ENCODE measurements at regions not wholly inside any gene's neighbourhood (a gene's known extent, or its start where the extent isn't known, plus 50 kb on each side); places are given as distances from the start of the nearest gene placed in this dataset.

DNA sequence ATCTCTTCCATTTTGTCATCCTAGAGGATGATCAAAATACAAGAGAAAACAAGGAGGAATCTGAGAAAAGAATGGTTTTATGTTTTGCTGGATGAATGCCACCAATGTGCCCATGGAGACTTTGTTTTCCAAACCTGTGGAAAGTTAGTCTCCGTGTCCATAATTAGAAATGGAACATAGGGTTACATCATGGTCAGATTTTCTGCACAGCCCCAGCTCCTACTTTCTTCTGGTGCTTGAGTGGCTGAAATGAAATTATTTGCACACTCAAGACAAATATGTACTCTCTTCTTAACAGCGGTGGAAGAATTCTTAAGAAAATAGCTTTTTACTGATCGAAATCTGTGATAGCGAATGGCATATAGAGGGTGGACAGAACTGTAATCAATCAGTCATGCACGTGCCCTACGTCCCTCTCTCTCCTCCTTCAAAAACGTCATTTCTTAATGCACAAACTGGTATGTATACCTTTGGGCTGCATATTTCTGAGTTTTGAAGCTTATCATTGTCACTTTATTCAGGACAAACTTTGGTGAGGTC, 825.2 kb downstream of the AACS start:
- ChIA-PET POLR2A (interaction anchor here (1.0 kb wide), 1 partner anchor 189 kb away, joined by 3 read pairs; no protein-coding TSS in a partner anchor), CTCF (ENCODE audit: unreplicated experiment) (no interaction called here)
- Histone ChIP-seq H4K20me1 (ENCODE audit: insufficient read depth, low read length) (no peaks in the 10 kb centered on the region), H3K4me3 (ENCODE audit: low read depth, low read length, poor library complexity, severe bottlenecking) (no peak overlapping the region), H3K4me1 (ENCODE audit: insufficient read depth, low read length, poor library complexity, severe bottlenecking) (no peaks in the 10 kb centered on the region), H3K27ac (ENCODE audit: low read depth, low read length, poor library complexity, severe bottlenecking) (no peak overlapping the region), H3K9me3 (ENCODE audit: low read length) (no peaks in the 10 kb centered on the region), H3K4me2 (ENCODE audit: low read length) (no peak overlapping the region), H3K36me3 (ENCODE audit: insufficient read depth, low read length) (no peaks in the 10 kb centered on the region), H3K79me2 (ENCODE audit: insufficient read depth, low read depth, low read length) (no peaks in the 10 kb centered on the region), H3K9me2 (ENCODE audit: insufficient read depth, low read length) (no peaks in the 10 kb centered on the region), H2AFZ (ENCODE audit: low read length) (no peak overlapping the region)
- TF ChIP-seq, protein P1, sequence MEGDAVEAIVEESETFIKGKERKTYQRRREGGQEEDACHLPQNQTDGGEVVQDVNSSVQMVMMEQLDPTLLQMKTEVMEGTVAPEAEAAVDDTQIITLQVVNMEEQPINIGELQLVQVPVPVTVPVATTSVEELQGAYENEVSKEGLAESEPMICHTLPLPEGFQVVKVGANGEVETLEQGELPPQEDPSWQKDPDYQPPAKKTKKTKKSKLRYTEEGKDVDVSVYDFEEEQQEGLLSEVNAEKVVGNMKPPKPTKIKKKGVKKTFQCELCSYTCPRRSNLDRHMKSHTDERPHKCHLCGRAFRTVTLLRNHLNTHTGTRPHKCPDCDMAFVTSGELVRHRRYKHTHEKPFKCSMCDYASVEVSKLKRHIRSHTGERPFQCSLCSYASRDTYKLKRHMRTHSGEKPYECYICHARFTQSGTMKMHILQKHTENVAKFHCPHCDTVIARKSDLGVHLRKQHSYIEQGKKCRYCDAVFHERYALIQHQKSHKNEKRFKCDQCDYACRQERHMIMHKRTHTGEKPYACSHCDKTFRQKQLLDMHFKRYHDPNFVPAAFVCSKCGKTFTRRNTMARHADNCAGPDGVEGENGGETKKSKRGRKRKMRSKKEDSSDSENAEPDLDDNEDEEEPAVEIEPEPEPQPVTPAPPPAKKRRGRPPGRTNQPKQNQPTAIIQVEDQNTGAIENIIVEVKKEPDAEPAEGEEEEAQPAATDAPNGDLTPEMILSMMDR (conservative IDR thresholded peaks at IDR 0.05; ENCODE audit: low read length): no peak
- no peak for TF ChIP-seq EZH2phosphoT487 (IDR thresholded peaks at IDR 0.05; ENCODE audit: borderline replicate concordance, low read depth, low read length)
- no peak for DNase-seq (ENCODE audit: low spot score)
- no TSS peak for BruUV-seq (replicated peaks)
- intact Hi-C loops (cut with micrococcal nuclease; ENCODE audit: unreplicated experiment): no loop called here

DNA sequence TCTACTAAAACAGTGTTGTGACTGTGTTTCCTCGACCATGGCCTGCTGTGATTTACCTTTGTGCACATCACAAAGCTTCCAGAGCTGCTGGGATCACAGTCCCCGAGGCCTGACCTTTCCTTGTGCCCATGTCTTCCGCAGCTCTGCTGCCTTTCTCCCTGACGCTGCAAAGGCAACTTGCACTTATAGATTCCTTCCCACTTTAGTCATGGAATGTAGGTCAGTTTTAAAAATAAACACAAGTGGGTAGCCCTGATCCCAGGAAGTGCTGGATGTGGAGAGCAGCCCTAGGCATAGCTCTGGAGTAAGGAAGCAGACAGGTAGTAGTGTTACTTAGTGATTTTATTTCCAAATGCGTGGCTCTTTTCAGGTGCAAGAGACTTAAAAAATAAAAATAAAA, 825.7 kb downstream of the AACS start:
- H3K9me3 ChIP-seq (ENCODE audit: low read length): no peaks in the 10 kb centered on the region
- H3K79me2 ChIP-seq (ENCODE audit: insufficient read depth, low read depth, low read length): no peaks in the 10 kb centered on the region
- BruUV-seq (replicated peaks): no TSS peak
- H3K4me1 ChIP-seq (ENCODE audit: insufficient read depth, low read length, poor library complexity, severe bottlenecking): no peaks in the 10 kb centered on the region
- no peak overlapping the region for H3K4me2 ChIP-seq (ENCODE audit: low read length)
- no peaks in the 10 kb centered on the region for H3K9me2 ChIP-seq (ENCODE audit: insufficient read depth, low read length)
- H3K27ac ChIP-seq (ENCODE audit: low read depth, low read length, poor library complexity, severe bottlenecking): no peak overlapping the region
- TF ChIP-seq, protein P1 (conservative IDR thresholded peaks at IDR 0.05; ENCODE audit: low read length): no peak
- TF ChIP-seq EZH2phosphoT487 (IDR thresholded peaks at IDR 0.05; ENCODE audit: borderline replicate concordance, low read depth, low read length): no peak
- H4K20me1 ChIP-seq (ENCODE audit: insufficient read depth, low read length): no peaks in the 10 kb centered on the region
- H3K36me3 ChIP-seq (ENCODE audit: insufficient read depth, low read length): no peaks in the 10 kb centered on the region
- no peak overlapping the region for H3K4me3 ChIP-seq (ENCODE audit: low read depth, low read length, poor library complexity, severe bottlenecking)
- CTCF ChIA-PET (ENCODE audit: unreplicated experiment): no interaction called here
- POLR2A ChIA-PET: no interaction called here
- DNase-seq (ENCODE audit: low spot score): no peak
- H2AFZ ChIP-seq (ENCODE audit: low read length): no peak overlapping the region
- intact Hi-C loops (cut with micrococcal nuclease; ENCODE audit: unreplicated experiment): no loop called here

DNA sequence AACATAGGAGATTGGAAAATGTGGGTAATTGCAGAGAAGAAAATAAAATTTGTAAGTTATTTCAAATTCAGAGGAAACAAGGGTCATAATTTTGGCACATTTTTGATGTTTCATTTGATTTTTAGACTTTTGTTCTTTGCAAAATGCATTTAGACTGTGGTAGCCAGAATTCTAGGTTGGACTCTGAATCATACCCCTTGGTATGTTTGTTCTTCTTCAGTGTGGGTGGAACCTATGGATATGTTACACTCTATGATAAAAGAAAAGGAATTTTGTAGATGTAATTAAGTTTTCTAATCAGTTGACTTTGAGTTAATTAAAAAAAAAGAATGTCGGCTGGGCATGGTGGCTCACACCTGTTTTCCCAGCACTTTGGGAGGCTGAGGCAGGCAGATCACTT, 827.0 kb downstream of the AACS start:
- no peaks in the 10 kb centered on the region for H3K36me3 ChIP-seq (ENCODE audit: insufficient read depth, low read length)
- no peaks in the 10 kb centered on the region for H4K20me1 ChIP-seq (ENCODE audit: insufficient read depth, low read length)
- no peaks in the 10 kb centered on the region for H3K9me2 ChIP-seq (ENCODE audit: insufficient read depth, low read length)
- intact Hi-C loops (cut with micrococcal nuclease; ENCODE audit: unreplicated experiment): no loop called here
- ChIA-PET CTCF (ENCODE audit: unreplicated experiment) (no interaction called here), POLR2A (no interaction called here)
- no peak overlapping the region for H2AFZ ChIP-seq (ENCODE audit: low read length)
- no peak overlapping the region for H3K4me2 ChIP-seq (ENCODE audit: low read length)
- no peak overlapping the region for H3K4me3 ChIP-seq (ENCODE audit: low read depth, low read length, poor library complexity, severe bottlenecking)
- TF ChIP-seq, protein P1 (conservative IDR thresholded peaks at IDR 0.05; ENCODE audit: low read length): no peak
- TF ChIP-seq EZH2phosphoT487 (IDR thresholded peaks at IDR 0.05; ENCODE audit: borderline replicate concordance, low read depth, low read length): no peak
- no peak for DNase-seq (ENCODE audit: low spot score)
- H3K4me1 ChIP-seq (ENCODE audit: insufficient read depth, low read length, poor library complexity, severe bottlenecking): no peaks in the 10 kb centered on the region
- no peaks in the 10 kb centered on the region for H3K9me3 ChIP-seq (ENCODE audit: low read length)
- no peak overlapping the region for H3K27ac ChIP-seq (ENCODE audit: low read depth, low read length, poor library complexity, severe bottlenecking)
- BruUV-seq (replicated peaks): no TSS peak
- no peaks in the 10 kb centered on the region for H3K79me2 ChIP-seq (ENCODE audit: insufficient read depth, low read depth, low read length)
